MM.1S (cell line): ENCODE measurements at regions not wholly inside any gene's neighbourhood (a gene's known extent, or its start where the extent isn't known, plus 50 kb on each side); places are given as distances from the start of the nearest gene placed in this dataset.

Experiments
- CTCF ChIP-seq: fragments of 300-600 bp; sonication (generic); IDR thresholded peaks from 2 replicates; pipeline ENCODE4 v1.5.1; 2016; ENCODE audit warnings: antibody characterized with exemption, low read length, mixed read lengths
- EZH2 ChIP-seq: fragments of 300-600 bp; sonication (generic); optimal IDR thresholded peaks from 2 replicates; pipeline ENCODE3; 2017; ENCODE audit warnings: low read depth, mild to moderate bottlenecking, antibody characterized with exemption, low read length, mixed read lengths
- EZH2phosphoT487 ChIP-seq: fragments of 300-600 bp; sonication (generic); IDR thresholded peaks from 2 replicates; pipeline ENCODE4 v1.6.1; 2018; ENCODE audit warnings: antibody characterized with exemption, low read length

- TF ChIP-seq CTCF, result no peak
- no peak for TF ChIP-seq EZH2phosphoT487
- no peak for TF ChIP-seq EZH2
Observed at GRCh38 chr2:172173174-172173706, 70.5 kb upstream of the DLX2 start.
